NCI-H1694 treated with DMSO at 0.1 percent for 48 hours (cell line): ENCODE measurements at regions not wholly inside any gene's neighbourhood (a gene's known extent, or its start where the extent isn't known, plus 50 kb on each side); places are given as distances from the start of the nearest gene placed in this dataset.

Source experiments
- DNase-seq: peaks from one replicate; lab custom pipeline; 2025; lab: John Stamatoyannopoulos, UW

DNA sequence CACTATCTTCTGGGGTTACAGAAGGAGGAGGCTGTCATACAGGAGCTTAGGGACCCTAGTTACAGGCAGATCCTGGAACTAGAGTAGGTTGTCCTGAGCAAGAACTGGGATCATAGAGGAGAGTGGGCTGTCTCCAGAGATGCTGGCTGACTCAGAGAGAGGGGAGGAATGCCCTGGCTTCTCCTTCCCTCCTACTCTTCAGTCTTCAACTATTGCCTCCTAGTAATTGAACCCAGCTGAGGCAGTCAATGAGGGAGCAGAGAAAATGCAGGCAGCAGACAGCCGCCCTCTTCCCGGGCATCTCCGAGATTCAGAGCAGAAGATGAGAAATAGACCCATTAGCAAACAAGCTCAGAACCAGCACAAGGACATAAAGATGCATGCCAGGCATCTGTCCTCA lies 118.3 kb upstream of the PDE5A start:
- no peak for DNase-seq

DNA sequence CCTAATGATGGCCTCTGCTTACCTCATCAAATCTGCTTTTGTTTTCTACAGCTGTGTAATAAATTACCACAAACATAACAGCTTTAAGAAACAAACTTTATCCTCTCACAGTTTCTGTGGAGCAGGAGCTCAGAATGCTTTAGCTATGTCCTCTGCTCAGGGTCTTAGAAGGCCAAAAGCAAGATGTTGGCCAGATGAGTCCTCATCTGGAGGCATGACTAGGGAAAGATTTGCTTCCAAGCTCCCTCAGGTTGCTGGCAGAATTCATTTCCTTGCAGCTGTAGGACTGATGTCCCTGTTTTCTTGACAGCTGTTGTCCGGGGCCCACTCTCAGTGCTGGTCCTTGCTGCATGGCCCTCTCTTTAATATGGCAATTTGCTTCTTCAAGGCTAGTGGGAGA lies 116.7 kb upstream of the PDE5A start:
- DNase-seq: no peak

DNA sequence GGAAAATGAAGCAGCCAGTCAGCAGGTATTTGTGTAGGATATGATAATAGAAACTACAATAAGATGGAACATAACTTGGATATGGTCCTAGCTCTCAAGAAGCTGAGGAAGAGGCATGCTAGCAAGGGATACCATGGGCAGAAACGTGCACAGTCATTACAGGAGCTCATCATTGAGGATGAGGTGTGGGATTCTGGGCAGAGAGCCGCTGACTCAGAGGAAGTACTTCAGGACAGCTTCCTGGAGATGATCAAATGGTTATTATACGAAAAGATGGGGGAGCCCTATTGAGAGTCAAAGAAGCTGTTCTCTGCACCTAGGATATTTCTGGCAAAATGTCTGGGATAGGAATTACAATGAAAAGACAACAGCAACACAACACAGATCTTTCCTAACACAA lies 116.0 kb upstream of the PDE5A start:
- no peak for DNase-seq

DNA sequence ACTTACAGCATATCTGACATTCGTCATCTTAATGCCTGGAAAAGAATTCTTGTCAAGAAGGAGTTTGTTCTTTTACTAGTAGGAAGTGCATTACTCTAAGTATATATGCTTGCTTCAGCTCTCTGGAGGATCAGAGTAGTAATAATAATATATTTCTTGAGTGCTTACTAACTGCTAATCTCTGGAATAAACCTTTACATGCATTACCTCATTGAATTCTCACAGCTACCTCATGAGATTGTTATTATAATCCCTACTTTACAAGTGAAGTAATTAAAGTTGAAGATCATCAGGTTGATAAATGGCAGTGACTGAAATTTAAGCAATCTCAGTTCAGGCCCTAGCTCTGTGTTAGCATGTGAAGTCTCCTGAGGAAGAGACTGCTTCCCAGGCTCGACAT lies 115.0 kb upstream of the PDE5A start:
- DNase-seq: no peak

DNA sequence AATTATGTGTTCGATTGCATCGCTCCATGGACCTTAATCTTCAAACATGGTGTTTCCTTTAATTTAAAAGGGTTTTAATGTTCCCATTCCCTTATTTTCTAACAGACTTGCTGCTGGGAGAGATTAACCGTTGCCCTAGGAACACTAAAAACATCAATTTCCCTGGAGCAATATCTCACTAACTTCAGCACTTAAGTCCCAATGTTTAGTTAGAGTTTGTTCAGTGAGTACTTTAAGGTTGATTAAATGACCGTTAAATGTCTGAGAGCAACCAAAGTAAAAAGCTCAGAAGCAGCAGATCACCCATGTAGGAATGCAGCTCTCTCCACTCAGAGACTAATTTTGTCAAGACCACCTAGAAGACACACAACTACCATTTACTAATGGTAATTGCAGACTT lies 111.2 kb upstream of the PDE5A start:
- DNase-seq: no peak

DNA sequence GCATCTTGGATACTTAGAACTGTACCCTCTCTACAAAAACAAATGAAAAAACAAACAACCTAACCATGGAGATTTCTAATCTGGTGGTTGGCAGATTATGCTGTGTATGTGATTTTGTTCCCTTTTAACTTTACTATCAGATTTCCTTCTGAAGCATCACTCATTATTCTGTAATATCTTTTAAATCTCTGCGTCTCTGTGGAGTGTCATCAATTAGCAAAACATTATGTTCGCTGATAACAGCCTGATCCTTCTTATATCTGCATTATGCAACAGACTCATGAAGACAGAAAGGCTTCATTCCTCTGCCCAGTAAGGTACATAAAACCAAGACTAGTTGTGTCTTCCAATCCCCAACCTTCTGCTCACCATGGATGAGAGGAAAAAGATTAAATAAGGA lies 110.3 kb upstream of the PDE5A start:
- no peak for DNase-seq

DNA sequence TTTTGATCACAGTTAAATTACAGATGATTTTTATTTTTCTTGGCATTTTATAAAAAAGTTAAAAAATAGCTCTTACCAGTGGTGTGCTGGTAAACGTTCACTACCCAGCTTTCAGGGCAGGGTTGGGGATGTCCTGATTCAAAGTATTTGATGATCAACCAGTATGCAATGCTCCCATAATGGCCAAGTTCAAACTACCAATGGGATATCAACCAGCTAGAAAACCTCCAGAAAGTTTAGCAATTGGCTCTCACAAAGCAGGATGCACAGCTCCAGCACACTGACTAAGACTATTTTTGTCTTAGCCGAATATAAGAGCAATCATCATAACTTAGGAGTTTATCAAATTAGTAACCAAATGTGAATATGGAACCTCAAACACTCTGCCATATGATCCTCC lies 108.0 kb upstream of the PDE5A start:
- DNase-seq: no peak

DNA sequence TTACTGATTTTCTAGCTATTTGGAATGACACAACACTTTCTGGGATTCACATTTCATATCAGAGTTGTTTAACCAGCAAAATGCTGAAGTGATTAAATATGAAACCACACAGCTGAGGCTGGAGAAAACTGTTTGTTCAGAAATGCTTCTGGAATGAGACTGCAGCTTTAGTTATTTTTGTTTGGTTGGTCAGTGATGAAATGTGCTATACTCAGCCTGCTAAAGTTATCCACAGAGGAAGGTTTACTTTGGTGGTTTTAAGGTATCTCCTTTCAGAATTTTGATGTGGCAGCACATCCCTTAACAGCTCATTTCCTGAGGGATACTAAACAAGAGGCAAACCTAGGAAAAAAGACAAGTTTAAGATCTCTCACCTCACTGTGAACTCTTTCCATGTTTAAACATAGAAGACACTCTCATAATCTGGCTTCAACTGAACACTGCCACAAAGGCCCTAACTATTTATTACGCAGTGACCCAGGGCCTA lies 106.6 kb upstream of the PDE5A start:
- DNase-seq: no peak

DNA sequence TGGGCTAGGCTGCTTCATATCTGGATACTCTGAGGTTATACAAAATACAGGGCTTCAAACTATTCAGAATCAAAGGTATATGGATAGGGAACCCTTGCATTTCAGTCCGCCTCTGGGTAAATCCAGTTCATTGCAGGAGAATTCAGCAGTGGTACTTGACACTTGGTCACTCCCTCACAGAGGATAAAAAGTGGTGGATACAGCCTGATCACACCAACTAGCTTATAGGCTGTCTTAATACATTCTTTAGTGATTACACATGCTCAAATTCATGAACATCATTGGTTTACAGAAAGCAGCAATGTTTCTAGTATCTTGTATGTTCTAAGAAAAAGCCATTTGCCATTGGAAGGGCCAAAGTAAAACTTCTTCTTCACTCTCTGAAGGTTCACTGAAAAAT lies 104.8 kb upstream of the PDE5A start:
- no peak for DNase-seq

DNA sequence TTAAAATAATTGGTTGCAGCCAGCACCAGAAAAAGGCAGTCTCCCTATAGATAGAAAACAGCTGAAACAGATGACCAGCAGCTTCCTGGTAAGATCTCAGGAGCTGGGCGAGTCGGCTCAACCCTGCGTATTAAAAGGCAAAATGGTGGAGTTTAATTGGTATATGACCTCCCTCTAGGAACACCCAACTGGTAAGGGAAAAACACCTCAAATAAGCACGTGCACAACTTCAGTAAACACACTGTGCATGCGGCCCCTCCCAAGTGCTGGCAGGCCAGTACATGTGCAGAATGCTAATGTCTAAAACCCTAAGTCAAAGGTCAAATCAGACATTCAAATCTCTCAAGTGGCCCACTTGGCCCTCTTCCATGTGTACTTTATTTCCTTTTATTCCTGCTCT lies 103.2 kb upstream of the PDE5A start:
- no peak for DNase-seq

DNA sequence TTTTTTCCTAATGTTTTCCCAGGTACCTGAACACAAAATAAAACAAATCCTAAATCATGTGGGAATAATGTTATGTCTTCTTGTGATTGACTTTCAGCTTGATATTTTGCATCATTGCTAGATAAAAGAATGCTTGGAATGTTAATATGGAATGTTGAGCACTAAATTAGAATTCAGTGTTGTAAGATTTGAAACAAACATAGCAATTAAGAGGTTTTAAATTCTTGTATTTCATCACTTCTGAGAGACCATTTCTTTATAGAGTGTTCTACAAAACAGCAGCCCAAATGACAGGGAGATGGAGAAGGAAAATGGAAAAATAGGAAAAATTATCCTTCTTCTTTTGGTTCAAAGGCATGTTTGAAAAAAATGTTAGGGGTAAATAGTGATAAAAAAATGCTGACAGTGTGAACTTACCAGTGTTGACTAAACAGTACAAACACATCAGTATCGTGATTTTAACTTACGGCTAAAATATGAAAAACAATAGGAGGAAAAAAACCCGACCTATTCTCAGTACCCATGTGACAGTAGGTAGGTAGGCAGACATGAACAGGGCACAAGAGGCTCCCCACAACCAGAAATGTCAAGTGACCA lies 102.6 kb upstream of the PDE5A start:
- DNase-seq: no peak

DNA sequence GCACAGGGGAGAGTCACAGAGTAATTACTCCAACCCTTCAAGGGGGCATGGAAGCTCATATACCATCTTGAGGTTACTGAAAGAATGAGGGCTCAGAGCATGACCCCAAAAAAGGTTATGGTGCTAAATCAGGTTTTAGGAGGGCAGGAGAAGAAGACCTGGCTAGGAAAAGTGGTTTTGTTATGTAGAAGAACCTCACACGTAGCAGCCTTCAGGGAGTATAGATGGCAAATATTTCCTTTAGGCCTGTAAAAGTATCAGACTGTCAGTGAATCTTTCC lies 102.0 kb upstream of the PDE5A start:
- no peak for DNase-seq

DNA sequence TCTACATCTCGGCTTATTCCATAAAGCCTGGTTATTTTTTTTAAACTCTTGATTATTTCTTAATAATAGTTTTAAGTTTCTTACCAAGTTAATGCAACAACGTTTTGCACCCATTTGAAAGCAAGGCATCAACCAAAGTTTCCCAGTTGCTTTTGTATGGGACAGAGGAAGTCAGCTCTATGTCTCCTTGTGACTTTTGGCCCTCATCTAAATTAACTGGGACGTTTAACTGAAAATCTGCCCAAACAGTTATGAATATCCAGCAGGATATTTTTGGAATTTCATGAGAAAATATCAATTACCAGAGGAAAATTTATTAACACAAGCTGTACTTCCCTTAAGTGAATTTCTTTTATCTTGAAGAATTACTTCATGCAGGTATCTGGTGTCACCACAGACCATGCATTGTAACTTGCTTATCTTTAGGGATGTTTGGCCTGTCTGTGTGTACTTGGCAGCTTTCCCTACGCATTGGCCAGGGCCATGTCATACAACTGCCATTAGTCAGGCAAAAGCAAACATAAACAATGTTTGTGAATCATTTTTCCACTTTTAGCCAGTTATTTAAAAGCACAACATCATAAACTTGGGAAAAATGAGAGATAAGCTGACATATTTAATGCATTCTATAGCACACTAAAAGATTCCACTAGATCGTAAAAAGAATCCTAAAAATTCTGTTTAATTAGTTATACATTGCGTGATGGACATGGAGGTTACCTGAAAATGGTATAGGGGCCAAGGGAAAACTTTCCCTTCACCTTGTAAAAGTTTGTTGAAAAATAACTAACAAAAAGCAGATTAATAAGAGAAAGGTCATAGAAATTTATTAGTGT lies 101.4 kb upstream of the PDE5A start:
- DNase-seq: no peak

DNA sequence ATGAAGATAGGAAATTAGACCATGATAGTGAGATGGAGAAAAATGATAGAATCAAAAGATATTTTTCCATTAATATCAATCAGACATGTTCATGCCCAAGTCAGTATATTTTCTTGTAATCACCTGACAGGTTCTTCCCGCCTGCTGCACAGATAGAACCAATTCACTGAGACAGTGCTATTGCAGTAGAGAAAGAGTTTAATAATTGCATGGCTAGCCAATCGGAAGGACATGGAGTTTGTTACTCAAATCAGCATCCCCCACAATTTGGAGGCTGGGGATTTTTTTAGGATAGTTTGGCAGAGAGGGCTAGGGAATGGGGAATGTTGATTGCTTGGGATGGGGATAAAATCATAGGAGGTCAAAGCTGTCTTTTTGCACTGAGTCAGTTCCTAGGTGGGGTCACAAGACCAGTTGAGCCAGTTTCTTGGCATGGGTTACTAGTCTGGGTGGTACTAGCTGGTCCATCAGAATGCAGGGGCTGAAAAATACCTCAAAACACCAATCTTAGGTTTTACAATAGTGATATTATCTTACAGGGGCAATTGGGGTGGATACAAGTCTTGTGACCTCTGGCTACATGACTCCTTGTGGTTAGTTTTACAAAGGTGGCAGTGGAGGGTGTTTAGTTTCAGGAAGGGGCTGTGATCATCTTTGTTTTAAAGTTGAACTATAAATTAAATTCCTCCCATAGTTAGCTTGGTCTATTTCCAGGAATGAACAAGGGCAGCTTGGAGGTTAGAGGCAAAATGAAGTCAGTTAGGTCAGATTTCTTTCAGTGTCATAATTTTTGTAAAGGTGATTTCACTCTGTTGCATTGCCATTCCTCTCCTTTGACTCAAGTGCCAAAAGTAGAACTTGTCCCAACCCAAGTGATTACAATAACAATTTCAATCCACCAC lies 100.3 kb upstream of the PDE5A start:
- no peak for DNase-seq

DNA sequence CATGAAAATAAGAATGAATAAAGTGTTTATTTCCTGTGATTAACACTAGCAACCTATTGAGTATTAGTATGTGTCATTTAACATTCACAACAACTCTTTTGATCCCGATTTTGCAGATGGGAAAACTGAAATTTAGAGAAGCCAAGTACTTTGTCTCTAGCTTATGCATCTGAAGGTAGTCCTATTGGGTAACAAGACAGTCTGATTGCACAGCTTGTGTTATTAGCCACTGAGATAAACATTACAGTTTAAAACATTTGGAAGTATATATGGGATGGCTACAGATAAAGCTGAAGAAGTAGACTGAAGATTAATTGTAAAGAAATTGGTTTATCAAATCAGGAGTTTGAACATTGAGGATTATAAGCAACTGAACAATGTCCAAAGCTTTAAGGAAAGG lies 99.6 kb upstream of the PDE5A start:
- no peak for DNase-seq

DNA sequence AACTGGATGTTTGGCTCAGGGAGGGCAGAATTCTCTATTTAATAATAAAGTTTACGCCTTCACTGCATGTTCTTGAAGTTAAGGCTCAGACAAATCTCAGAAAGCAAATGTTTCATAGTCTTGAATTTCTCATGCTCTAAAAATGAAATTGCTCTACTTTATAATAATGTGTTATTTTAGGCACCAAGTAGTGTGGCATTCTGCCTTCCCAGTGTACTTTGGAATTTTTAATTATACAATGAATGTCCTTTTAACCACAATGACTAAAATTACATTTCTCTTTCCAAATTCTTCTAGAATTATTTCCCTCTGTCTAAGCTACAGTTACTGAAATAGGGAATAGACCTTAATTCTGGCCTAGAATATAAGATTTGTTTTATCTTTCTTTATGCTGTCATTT lies 97.9 kb upstream of the PDE5A start:
- DNase-seq: no peak

DNA sequence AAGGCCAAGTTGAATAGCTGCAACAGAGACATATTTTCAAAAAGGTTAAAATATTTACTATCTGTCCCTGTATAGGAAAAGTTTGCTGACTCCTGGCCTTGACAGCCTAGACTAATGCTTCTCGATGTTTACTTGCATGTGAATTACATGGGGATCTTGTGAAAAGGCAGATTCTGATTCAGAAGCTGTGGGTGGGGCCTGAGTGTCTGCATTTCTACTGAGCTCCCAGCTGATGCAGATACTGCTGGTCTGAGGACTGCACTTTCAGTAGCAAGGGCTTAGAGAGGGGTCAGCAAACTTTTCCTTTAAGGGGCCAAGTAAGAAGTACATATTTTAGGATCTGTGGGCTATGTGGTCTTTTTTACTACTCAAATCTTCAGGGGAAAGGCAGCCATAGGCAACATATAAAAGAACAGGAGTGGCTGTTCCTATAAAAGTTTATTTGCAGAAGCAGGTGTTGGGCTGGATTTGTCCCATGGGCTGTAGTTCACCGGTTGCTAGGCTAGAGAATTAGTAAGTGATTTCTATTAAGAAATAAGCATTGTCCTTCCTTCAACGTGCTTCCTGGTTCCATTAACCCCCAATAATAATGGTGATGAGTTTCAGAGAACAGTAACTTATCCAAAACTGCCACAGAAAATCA lies 97.2 kb upstream of the PDE5A start:
- no peak for DNase-seq

DNA sequence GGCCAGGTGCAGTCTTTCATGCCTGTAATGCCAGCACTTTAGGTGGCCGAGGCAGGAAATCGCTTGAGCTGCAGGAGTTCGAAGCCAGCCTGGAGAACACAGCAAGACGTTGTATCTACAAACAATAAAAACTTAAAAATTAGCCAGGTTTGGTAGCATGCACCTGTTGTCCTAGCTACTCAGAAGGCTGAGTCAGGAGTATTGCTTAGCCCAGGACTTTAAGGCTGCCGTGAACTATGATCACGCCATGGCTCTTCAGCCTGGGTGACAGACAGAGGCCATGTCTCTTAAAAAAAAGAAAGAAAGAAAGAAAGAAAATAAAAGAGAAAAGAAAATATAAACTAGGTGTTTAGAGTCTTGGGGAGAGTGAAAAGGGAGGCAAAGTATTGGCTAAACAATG lies 96.4 kb upstream of the PDE5A start:
- no peak for DNase-seq

DNA sequence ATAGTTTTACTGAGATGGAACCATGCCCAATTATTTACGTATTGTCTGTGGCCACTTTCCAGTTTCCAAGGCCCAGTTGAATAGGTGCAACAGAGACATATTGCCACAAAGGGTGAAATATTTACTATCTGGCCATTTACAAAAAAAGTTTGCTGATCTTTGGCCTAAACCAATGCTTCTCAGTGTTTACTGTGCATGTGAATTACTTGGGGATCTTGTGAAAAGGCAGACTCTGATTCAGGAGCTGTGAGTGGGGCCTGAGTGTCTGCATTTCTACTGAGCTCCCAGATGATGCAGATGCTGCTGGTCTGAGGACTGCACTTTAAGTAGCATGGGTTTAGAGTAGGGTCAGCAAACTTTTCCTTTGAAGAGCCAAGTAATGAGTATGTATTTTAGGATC lies 94.1 kb upstream of the PDE5A start:
- no peak for DNase-seq

DNA sequence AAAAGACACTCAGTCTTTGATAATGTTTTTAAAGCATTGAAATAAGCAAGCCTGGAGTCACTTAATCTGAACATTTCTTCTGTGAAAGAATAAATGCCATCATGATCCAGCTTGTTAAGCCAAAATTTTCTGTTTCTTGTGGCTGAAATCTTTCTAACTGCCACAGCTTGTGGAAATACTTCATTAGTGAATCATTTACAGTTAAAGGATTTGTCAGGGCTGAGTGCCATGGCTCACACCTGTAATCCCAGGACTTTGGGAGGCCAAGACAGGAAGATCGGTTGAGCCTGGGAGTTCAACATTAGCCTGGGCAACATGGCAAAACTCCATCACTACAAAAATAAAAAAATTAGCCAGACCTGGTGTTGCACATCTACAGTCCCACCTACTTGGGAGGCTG lies 93.3 kb upstream of the PDE5A start:
- no peak for DNase-seq

DNA sequence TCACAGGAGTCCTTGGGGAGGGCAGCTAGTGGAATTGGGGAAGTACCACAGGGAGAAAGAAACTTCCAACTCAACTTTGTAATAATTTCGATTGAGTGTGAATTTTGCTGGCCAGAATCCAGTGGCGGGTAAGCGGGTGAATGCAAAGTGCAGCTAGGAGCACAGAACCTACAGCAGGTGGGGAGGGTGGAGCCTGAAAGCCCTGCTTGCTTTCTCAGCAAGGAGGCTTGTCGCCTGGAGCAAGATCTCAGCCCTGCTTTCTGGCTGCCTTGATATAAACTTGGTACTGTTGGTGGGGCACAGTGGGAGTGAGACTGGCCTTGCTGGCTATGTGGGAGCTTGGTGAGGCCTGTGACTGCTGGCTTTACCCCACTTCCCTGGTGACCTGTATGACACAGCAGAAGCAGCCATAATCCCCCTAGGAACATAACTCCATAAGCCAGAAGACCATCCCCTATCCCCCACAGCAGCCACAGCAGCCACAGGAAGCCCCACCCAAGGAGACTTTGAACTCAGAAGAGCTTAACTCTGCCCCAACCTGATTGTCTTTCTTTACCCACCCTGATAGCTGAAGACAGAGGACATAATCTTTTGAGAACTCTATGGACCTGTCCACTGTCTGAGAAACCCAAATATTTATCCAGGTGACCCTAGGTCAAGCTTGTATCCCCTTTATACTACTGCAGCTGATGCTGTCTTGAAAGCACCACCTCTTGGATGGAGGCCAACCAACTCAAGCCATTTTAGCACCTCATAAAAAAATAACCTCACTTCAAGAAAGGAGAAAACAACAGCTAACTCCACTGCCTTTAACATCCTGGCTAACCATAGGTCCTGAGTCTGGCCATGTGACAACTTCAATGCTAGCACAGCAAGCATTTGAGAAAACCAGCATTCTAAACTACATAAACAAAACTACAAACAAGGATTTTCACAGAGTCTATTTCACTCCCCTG lies 87.2 kb upstream of the PDE5A start:
- no peak for DNase-seq
